ENCODE measurements at regions not wholly inside any gene's neighbourhood (a gene's known extent, or its start where the extent isn't known, plus 50 kb on each side); places are given as distances from the start of the nearest gene placed in this dataset.

DNA sequence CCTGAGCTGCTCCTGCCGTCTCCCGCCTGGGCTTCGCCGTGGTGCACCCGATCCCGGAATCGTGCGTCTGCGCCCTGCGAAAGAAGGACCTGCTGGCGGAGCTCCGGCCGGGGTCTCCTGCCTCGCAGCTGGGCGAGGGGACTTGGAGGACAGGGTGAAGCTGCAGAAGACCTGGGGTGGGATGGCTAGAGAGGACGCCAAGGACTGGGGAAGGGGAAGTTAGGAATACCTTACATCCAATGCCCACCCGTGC, 150.2 kb downstream of the PRL start:
- TF ChIP-seq, protein P1, sequence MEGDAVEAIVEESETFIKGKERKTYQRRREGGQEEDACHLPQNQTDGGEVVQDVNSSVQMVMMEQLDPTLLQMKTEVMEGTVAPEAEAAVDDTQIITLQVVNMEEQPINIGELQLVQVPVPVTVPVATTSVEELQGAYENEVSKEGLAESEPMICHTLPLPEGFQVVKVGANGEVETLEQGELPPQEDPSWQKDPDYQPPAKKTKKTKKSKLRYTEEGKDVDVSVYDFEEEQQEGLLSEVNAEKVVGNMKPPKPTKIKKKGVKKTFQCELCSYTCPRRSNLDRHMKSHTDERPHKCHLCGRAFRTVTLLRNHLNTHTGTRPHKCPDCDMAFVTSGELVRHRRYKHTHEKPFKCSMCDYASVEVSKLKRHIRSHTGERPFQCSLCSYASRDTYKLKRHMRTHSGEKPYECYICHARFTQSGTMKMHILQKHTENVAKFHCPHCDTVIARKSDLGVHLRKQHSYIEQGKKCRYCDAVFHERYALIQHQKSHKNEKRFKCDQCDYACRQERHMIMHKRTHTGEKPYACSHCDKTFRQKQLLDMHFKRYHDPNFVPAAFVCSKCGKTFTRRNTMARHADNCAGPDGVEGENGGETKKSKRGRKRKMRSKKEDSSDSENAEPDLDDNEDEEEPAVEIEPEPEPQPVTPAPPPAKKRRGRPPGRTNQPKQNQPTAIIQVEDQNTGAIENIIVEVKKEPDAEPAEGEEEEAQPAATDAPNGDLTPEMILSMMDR (IDR thresholded peaks at IDR 0.05): no peak
- TF ChIP-seq POLR2A (IDR thresholded peaks at IDR 0.05): no peak
